Tibial nerve (tissue), 4 donors: ENCODE measurements at regions not wholly inside any gene's neighbourhood (a gene's known extent, or its start where the extent isn't known, plus 50 kb on each side); places are given as distances from the start of the nearest gene placed in this dataset.
"Not testable (repeated sequence)": the region's sequence is repeated elsewhere in the genome, so short reads cannot be mapped to it uniquely, and the experiment has no call there.

Source experiments
- DNase-seq, 2 donors: peaks; one replicate each; pipeline ENCODE4 v3.0.0-alpha.2; 2019; ENCODE audit warnings: low spot score in 2 of 2
- H3K27ac ChIP-seq, 4 donors: fragments of 200-600 bp; sonication (generic) in 3 of 4; one replicate each; pipeline ENCODE4 v1.5.1; 2017 to 2019; ENCODE audit warnings: mild to moderate bottlenecking in 1 of 4
- H3K27me3 ChIP-seq, 2 donors: fragments of 200-600 bp; sonication (generic) in 1 of 2; one replicate each; pipeline versions ENCODE4 v1.5.1 to v1.6.0; 2017 to 2019
- H3K36me3 ChIP-seq, 3 donors: fragments of 200-600 bp; sonication (generic); one replicate each; pipeline ENCODE4 v1.5.1; 2018 to 2019
- H3K4me1 ChIP-seq, 4 donors: fragments of 200-600 bp; sonication (generic) in 3 of 4; one replicate each; pipeline ENCODE4 v1.5.1; 2017 to 2019
- H3K4me3 ChIP-seq, 4 donors: fragments of 200-600 bp; sonication (generic) in 3 of 4; one replicate each; pipeline ENCODE4 v1.5.1; 2017 to 2019; ENCODE audit warnings: mild to moderate bottlenecking in 1 of 4, moderate library complexity in 1 of 4
- H3K9me3 ChIP-seq, 4 donors: fragments of 200-600 bp; sonication (generic) in 3 of 4; one replicate each; pipeline ENCODE4 v1.5.1; 2017 to 2019
- CTCF ChIP-seq, 5 experiments: fragments of 200-600 bp in 3 of 5; fragments of 450-650 bp in 2 of 5; sonication (generic) in 3 of 5; IDR thresholded peaks; one replicate each; pipeline ENCODE4 v1.5.1; 2016 to 2019; ENCODE audit warnings: antibody characterized with exemption in 5 of 5, mild to moderate bottlenecking in 3 of 5, moderate library complexity in 2 of 5
- EP300 ChIP-seq, 2 donors: sonication (generic); formaldehyde crosslinking; IDR thresholded peaks; one replicate each; pipeline ENCODE4 v1.6.1; 2017; ENCODE audit warnings: antibody characterized with exemption in 2 of 2, mild to moderate bottlenecking in 1 of 2
- POLR2A ChIP-seq, 2 donors: fragments of 450-650 bp; IDR thresholded peaks; one replicate each; pipeline ENCODE4 v1.6.1; 2017; ENCODE audit warnings: antibody characterized with exemption in 2 of 2, mild to moderate bottlenecking in 2 of 2, moderate library complexity in 2 of 2
- WGBS, 2 donors: methylation state at CpG; one replicate each; pipeline ENCODE4 v1.1.5; 2018; 5-methylcytosine and 5-hydroxymethylcytosine counted together

- 65 to 79% methylated on average over 6 of the region's 6 CpGs for WGBS, 2 donors
- Histone ChIP-seq H3K9me3 (no peaks in the 10 kb centered on the region), H3K27ac (peak overlapping the region in 2 of 4 donors; percentile 30 to 69), H3K4me1 (peaks cover 0 to 48% (median 3%) of the 10 kb centered on the region in 4 donors), H3K4me3 (no peak overlapping the region), H3K27me3 (no peaks in the 10 kb centered on the region), H3K36me3 (no peaks in the 10 kb centered on the region)
- TF ChIP-seq POLR2A (IDR thresholded peaks at IDR 0.05) (no peak), CTCF (IDR thresholded peaks at IDR 0.05) (no peak)
- DNase-seq, result no peak
Observed at GRCh38 chr10:60532696-60533468, 143.2 kb upstream of the ANK3 start.

GRCh38 chr10:60531006-60531405 is 141.3 kb upstream of the ANK3 start:
- Histone ChIP-seq H3K36me3 (no peaks in the 10 kb centered on the region), H3K9me3 (no peaks in the 10 kb centered on the region), H3K27me3 (no peaks in the 10 kb centered on the region), H3K4me3 (no peak overlapping the region), H3K27ac (peak overlapping the region in 2 of 4 donors; percentile 76 to 86), H3K4me1 (peaks cover 0 to 43% (median 3%) of the 10 kb centered on the region in 4 donors)
- TF ChIP-seq POLR2A (IDR thresholded peaks at IDR 0.05) (no peak), CTCF (IDR thresholded peaks at IDR 0.05) (no peak), EP300 (IDR thresholded peaks at IDR 0.05) (no peak)
- no peak for DNase-seq
- WGBS, 2 donors, result 88 to 96% methylated on average over 2 of the region's 2 CpGs

GRCh38 chr10:60527676-60528075 is 138.0 kb upstream of the ANK3 start:
- H3K36me3 ChIP-seq, result no peaks in the 10 kb centered on the region
- WGBS, 2 donors, result 76% methylated on average over 2 of the region's 2 CpGs
- no peaks in the 10 kb centered on the region for H3K9me3 ChIP-seq
- no peak for TF ChIP-seq CTCF (IDR thresholded peaks at IDR 0.05)
- TF ChIP-seq EP300 (IDR thresholded peaks at IDR 0.05), result no peak
- no peak for TF ChIP-seq POLR2A (IDR thresholded peaks at IDR 0.05)
- H3K27me3 ChIP-seq, result no peaks in the 10 kb centered on the region
- peak overlapping the region in 3 of 4 donors; percentile 24 to 86 (median 76) for H3K27ac ChIP-seq
- DNase-seq, result no peak
- H3K4me3 ChIP-seq, result no peak overlapping the region
- H3K4me1 ChIP-seq, result peaks cover 0 to 27% (median 3%) of the 10 kb centered on the region in 4 donors

GRCh38 chr10:60525716-60526585 is 136.3 kb upstream of the ANK3 start:
- TF ChIP-seq EP300 (IDR thresholded peaks at IDR 0.05) (no peak), POLR2A (IDR thresholded peaks at IDR 0.05) (no peak)
- WGBS, 2 donors, result 47 to 58% methylated on average over 9 of the region's 9 CpGs
- Histone ChIP-seq H3K27ac (peak overlapping the region; percentile 23 to 86 (median 50)), H3K4me3 (no peak overlapping the region), H3K36me3 (no peaks in the 10 kb centered on the region), H3K9me3 (no peaks in the 10 kb centered on the region), H3K4me1 (peaks cover 0 to 19% (median 0%) of the 10 kb centered on the region in 4 donors), H3K27me3 (no peaks in the 10 kb centered on the region)
- no peak for DNase-seq

GRCh38 chr10:60524541-60524940 is 134.9 kb upstream of the ANK3 start:
- DNase-seq, result no peak
- WGBS, 2 donors, result 48 to 52% methylated on average over 4 of the region's 4 CpGs
- Histone ChIP-seq H3K9me3 (no peaks in the 10 kb centered on the region), H3K27ac (peak overlapping the region; percentile 23 to 86 (median 52)), H3K4me1 (peaks cover 0 to 14% (median 0%) of the 10 kb centered on the region in 4 donors), H3K4me3 (no peak overlapping the region), H3K27me3 (no peaks in the 10 kb centered on the region), H3K36me3 (no peaks in the 10 kb centered on the region)
- TF ChIP-seq POLR2A (IDR thresholded peaks at IDR 0.05), result no peak
- TF ChIP-seq CTCF (IDR thresholded peaks at IDR 0.05), result no peak
- TF ChIP-seq EP300 (IDR thresholded peaks at IDR 0.05), result no peak

- not testable (repeated sequence) for H3K9me3 ChIP-seq, H3K27me3 ChIP-seq, H3K36me3 ChIP-seq, H3K4me3 ChIP-seq, DNase-seq
- 83 to 91% methylated on average over 2 of the region's 4 CpGs for WGBS, 2 donors
- Histone ChIP-seq H3K4me1 (peaks cover 0 to 10% (median 0%) of the 10 kb centered on the region in 4 donors), H3K27ac (peak overlapping the region in 2 of 4 donors; percentile 76 to 86)
Observed at GRCh38 chr10:60523371-60523770, 133.7 kb upstream of the ANK3 start.
